Loucy (cell line): ENCODE measurements at regions not wholly inside any gene's neighbourhood (a gene's known extent, or its start where the extent isn't known, plus 50 kb on each side); places are given as distances from the start of the nearest gene placed in this dataset.

Experiments used
- H2AFZ ChIP-seq: fragments of 200-600 bp; sonication (generic); 2 replicates; pipeline ENCODE4 v1.6.0; 2016; ENCODE audit warnings: antibody characterized with exemption, mild to moderate bottlenecking, low read length, moderate library complexity
- H3F3A ChIP-seq: fragments of 200-600 bp; 2 replicates; pipeline ENCODE4 v1.6.0; 2016; ENCODE audit warnings: antibody characterized with exemption, low read depth, mild to moderate bottlenecking
- H3K27me3 ChIP-seq: fragments of 200-600 bp; sonication (generic); 2 replicates; pipeline ENCODE4 v1.6.1; 2014; ENCODE audit warnings: low read length, mild to moderate bottlenecking; ENCODE audit not compliant: insufficient read depth, poor library complexity, severe bottlenecking
- H3K36me3 ChIP-seq: fragments of 200-600 bp; sonication (generic); 2 replicates; pipeline ENCODE4 v1.6.1; 2016; ENCODE audit warnings: low read length; ENCODE audit not compliant: insufficient read depth
- H3K4me1 ChIP-seq: fragments of 200-600 bp; sonication (generic); 2 replicates; pipeline ENCODE4 v1.5.1; 2014; ENCODE audit warnings: low read length, mild to moderate bottlenecking; ENCODE audit not compliant: insufficient read depth, poor library complexity, severe bottlenecking
- H3K4me2 ChIP-seq: fragments of 200-600 bp; sonication (generic); 2 replicates; pipeline ENCODE4 v1.6.0; 2014; ENCODE audit warnings: antibody characterized with exemption, low read length, low read depth, mild to moderate bottlenecking; ENCODE audit not compliant: poor library complexity, severe bottlenecking
- H3K4me3 ChIP-seq: fragments of 200-600 bp; sonication (generic); 2 replicates; pipeline ENCODE4 v1.5.1; 2014; ENCODE audit warnings: low read length, mild to moderate bottlenecking, mixed read lengths; ENCODE audit not compliant: poor library complexity, severe bottlenecking
- H3K79me2 ChIP-seq: fragments of 200-600 bp; sonication (generic); 2 replicates; pipeline ENCODE4 v1.6.1; 2014; ENCODE audit warnings: low read length; ENCODE audit not compliant: insufficient read depth
- H3K9ac ChIP-seq: fragments of 200-600 bp; sonication (generic); 2 replicates; pipeline ENCODE4 v1.6.0; 2014; ENCODE audit warnings: mild to moderate bottlenecking, low read depth, low read length, moderate library complexity; ENCODE audit not compliant: poor library complexity, severe bottlenecking
- H3K9me2 ChIP-seq: fragments of 200-600 bp; sonication (generic); replicated peaks from 2 replicates; pipeline ENCODE4 v1.6.1; 2016; ENCODE audit warnings: low read depth, low read length, mixed read lengths
- H3K9me3 ChIP-seq: fragments of 200-600 bp; sonication (generic); 2 replicates; pipeline ENCODE4 v1.6.1; 2014; ENCODE audit warnings: mild to moderate bottlenecking, antibody characterized with exemption, low read length, low read depth; ENCODE audit not compliant: insufficient read depth
- H4K20me1 ChIP-seq: fragments of 200-600 bp; sonication (generic); 2 replicates; pipeline ENCODE4 v1.6.0; 2014; ENCODE audit warnings: antibody characterized with exemption, low read length, mild to moderate bottlenecking; ENCODE audit not compliant: insufficient read depth, poor library complexity, severe bottlenecking
- CTCF ChIP-seq: fragments of 200-600 bp; sonication (generic); conservative IDR thresholded peaks from 2 replicates; pipeline ENCODE4 v1.5.1; 2014; ENCODE audit warnings: mild to moderate bottlenecking, antibody characterized with exemption, low read length
- EZH2phosphoT487 ChIP-seq: fragments of 200-600 bp; IDR thresholded peaks from 2 replicates; pipeline ENCODE4 v1.6.1; 2018; ENCODE audit warnings: antibody characterized with exemption, mild to moderate bottlenecking, moderate library complexity, borderline replicate concordance

DNA sequence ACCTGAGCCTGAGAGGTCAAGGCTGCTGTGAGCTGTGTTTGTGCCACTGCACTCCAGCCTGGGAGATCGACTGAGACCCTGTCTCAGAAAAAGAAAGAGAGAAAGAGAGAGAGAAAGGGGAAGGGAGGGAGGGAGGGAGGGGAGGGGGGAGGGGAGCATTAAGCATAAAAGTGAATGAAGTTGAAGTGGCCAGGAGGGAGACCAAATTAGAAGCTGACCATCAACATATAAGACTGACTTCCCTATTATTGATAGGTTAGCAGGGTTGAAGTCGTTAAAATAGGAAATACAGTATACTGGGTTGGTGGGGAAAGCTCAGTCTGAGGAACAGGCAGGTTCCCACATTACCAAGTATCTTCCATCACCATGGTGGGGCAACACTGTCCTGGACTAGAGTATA is 117.1 kb upstream of the MKLN1 start:
- no peak overlapping the region for H3K4me2 ChIP-seq
- TF ChIP-seq CTCF, result no peak
- no peak for TF ChIP-seq EZH2phosphoT487
- no peaks in the 10 kb centered on the region for H3K27me3 ChIP-seq
- H3K9me3 ChIP-seq, result no peaks in the 10 kb centered on the region
- H3K79me2 ChIP-seq, result no peaks in the 10 kb centered on the region
- H3K4me3 ChIP-seq, result no peak overlapping the region
- no peak overlapping the region for H3K9ac ChIP-seq
- H3K4me1 ChIP-seq, result no peaks in the 10 kb centered on the region
- no peaks in the 10 kb centered on the region for H3F3A ChIP-seq
- no peaks in the 10 kb centered on the region for H3K36me3 ChIP-seq
- H3K9me2 ChIP-seq, result no peaks in the 10 kb centered on the region
- no peaks in the 10 kb centered on the region for H4K20me1 ChIP-seq
- H2AFZ ChIP-seq, result no peak overlapping the region

- Histone ChIP-seq H2AFZ (no peak overlapping the region), H3K4me2 (no peak overlapping the region), H3K4me3 (no peak overlapping the region), H4K20me1 (no peaks in the 10 kb centered on the region), H3K9me3 (no peaks in the 10 kb centered on the region), H3K9ac (no peak overlapping the region), H3K4me1 (no peaks in the 10 kb centered on the region), H3K9me2 (no peaks in the 10 kb centered on the region), H3K79me2 (no peaks in the 10 kb centered on the region), H3K27me3 (no peaks in the 10 kb centered on the region), H3K36me3 (no peaks in the 10 kb centered on the region), H3F3A (no peaks in the 10 kb centered on the region)
- TF ChIP-seq EZH2phosphoT487, result no peak
- TF ChIP-seq CTCF, result no peak
Observed at GRCh38 chr7:131211500-131211899, 116.2 kb upstream of the MKLN1 start.

- H3K4me1 ChIP-seq, result no peaks in the 10 kb centered on the region
- no peak for TF ChIP-seq EZH2phosphoT487
- TF ChIP-seq CTCF, result no peak
Observed at GRCh38 chr7:131212114-131212513, 115.6 kb upstream of the MKLN1 start.

More at GRCh38 chr7:131212114-131212513, 115.6 kb upstream of the MKLN1 start:
- no peaks in the 10 kb centered on the region for H3K79me2 ChIP-seq
- H3K9me2 ChIP-seq, result no peaks in the 10 kb centered on the region
- H4K20me1 ChIP-seq, result no peaks in the 10 kb centered on the region
- H3K4me2 ChIP-seq, result no peak overlapping the region
- H3K4me3 ChIP-seq, result no peak overlapping the region
- H3K9me3 ChIP-seq, result no peaks in the 10 kb centered on the region
- H3K9ac ChIP-seq, result no peak overlapping the region
- H3K27me3 ChIP-seq, result no peaks in the 10 kb centered on the region
- no peaks in the 10 kb centered on the region for H3F3A ChIP-seq
- H2AFZ ChIP-seq, result no peak overlapping the region
- no peaks in the 10 kb centered on the region for H3K36me3 ChIP-seq
